PFSK-1 (cell line): ENCODE measurements at regions not wholly inside any gene's neighbourhood (a gene's known extent, or its start where the extent isn't known, plus 50 kb on each side); places are given as distances from the start of the nearest gene placed in this dataset.

Experiments
- FOXP2 ChIP-seq: optimal IDR thresholded peaks from 2 replicates; pipeline ENCODE3; 2011; ENCODE audit warnings: borderline replicate concordance, control low read depth, inconsistent platforms; ENCODE audit not compliant: insufficient read depth; ENCODE audit errors: extremely low read length, extremely low read depth
- POLR2AphosphoS5 ChIP-seq: IDR thresholded peaks from 2 replicates; pipeline ENCODE4 v1.6.1; 2012; ENCODE audit warnings: low read depth, mild to moderate bottlenecking, control low read depth, low read length, moderate library complexity
- TAF1 ChIP-seq: IDR thresholded peaks from 2 replicates; pipeline ENCODE4 v1.6.1; 2012; ENCODE audit warnings: low read length, control low read depth, borderline replicate concordance; ENCODE audit not compliant: insufficient read depth
- TF ChIP-seq, protein P1 (sequence below), 2 experiments: IDR thresholded peaks; 2 replicates each; pipeline versions ENCODE4 v1.6.1 to v1.8.0; 2011 to 2012; ENCODE audit warnings: low read depth in 2 of 2, low read length in 2 of 2, control low read depth in 1 of 2, inconsistent platforms in 1 of 2, mild to moderate bottlenecking in 1 of 2, moderate library complexity in 1 of 2; ENCODE audit not compliant: insufficient read depth in 1 of 2

DNA sequence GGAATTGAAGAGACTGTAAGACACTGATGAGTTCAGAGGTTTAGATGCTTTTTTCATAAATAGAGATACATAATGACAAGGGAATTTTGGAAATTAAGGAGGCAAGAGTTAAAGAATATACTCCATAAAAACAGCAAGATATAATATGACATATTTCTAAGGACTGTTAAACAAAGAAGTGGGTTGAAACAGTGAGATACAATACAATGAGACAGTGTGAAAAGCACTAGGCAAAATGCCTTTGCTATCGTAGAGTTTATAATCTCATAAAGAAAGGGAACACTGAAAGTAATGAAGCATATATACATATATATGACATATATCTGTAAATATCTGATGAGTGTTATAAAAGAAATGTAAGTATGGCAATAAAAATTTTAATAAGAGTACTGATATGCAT is 1496.2 kb downstream of the TECRL start:
- no peak for TF ChIP-seq POLR2AphosphoS5
- TF ChIP-seq, protein P1, sequence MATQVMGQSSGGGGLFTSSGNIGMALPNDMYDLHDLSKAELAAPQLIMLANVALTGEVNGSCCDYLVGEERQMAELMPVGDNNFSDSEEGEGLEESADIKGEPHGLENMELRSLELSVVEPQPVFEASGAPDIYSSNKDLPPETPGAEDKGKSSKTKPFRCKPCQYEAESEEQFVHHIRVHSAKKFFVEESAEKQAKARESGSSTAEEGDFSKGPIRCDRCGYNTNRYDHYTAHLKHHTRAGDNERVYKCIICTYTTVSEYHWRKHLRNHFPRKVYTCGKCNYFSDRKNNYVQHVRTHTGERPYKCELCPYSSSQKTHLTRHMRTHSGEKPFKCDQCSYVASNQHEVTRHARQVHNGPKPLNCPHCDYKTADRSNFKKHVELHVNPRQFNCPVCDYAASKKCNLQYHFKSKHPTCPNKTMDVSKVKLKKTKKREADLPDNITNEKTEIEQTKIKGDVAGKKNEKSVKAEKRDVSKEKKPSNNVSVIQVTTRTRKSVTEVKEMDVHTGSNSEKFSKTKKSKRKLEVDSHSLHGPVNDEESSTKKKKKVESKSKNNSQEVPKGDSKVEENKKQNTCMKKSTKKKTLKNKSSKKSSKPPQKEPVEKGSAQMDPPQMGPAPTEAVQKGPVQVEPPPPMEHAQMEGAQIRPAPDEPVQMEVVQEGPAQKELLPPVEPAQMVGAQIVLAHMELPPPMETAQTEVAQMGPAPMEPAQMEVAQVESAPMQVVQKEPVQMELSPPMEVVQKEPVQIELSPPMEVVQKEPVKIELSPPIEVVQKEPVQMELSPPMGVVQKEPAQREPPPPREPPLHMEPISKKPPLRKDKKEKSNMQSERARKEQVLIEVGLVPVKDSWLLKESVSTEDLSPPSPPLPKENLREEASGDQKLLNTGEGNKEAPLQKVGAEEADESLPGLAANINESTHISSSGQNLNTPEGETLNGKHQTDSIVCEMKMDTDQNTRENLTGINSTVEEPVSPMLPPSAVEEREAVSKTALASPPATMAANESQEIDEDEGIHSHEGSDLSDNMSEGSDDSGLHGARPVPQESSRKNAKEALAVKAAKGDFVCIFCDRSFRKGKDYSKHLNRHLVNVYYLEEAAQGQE (IDR thresholded peaks at IDR 0.05; ENCODE audit: insufficient read depth in 1 of 2, low read depth in 2 of 2, low read length in 2 of 2): no peak
- no peak for TF ChIP-seq TAF1
- TF ChIP-seq FOXP2: no peak
